ENCODE measurements at regions not wholly inside any gene's neighbourhood (a gene's known extent, or its start where the extent isn't known, plus 50 kb on each side); places are given as distances from the start of the nearest gene placed in this dataset.

GRCh38 chr15:39357480-39358268 lies 223.2 kb upstream of the THBS1 start:
- no peak for DNase-seq
- no peak overlapping the region for H3K27ac ChIP-seq
- no peak overlapping the region for H3K4me3 ChIP-seq
- H3K27me3 ChIP-seq = no peaks in the 10 kb centered on the region
- intact Hi-C loops (cut with DNase I; ENCODE audit: low total_unique reads) (no loop called here), in situ Hi-C loops (cut with MboI; ENCODE audit: low sequenced_read_pairs in 4 of 4) (no loop called here)
- H3K36me3 ChIP-seq = no peaks in the 10 kb centered on the region
- ATAC-seq = no peak
- no peaks in the 10 kb centered on the region for H3K4me1 ChIP-seq
- no peaks in the 10 kb centered on the region for H3K9me3 ChIP-seq
- TF ChIP-seq CTCF (IDR thresholded peaks at IDR 0.05 in 4 of 5, conservative IDR thresholded peaks at IDR 0.05 in 1 of 5) (no peak), POLR2A (IDR thresholded peaks at IDR 0.05) (no peak)

GRCh38 chr15:39358441-39359041 lies 222.3 kb upstream of the THBS1 start:
- DNase-seq = no peak
- no peak for TF ChIP-seq CTCF (IDR thresholded peaks at IDR 0.05 in 4 of 5, conservative IDR thresholded peaks at IDR 0.05 in 1 of 5)
- Histone ChIP-seq H3K4me3 (no peak overlapping the region), H3K27me3 (no peaks in the 10 kb centered on the region), H3K4me1 (no peaks in the 10 kb centered on the region), H3K27ac (peak overlapping the region in 2 of 4 donors; percentile 29 to 30), H3K9me3 (no peaks in the 10 kb centered on the region), H3K36me3 (no peaks in the 10 kb centered on the region)
- ATAC-seq = no peak
- in situ Hi-C loops (cut with MboI; ENCODE audit: low sequenced_read_pairs in 4 of 4) = no loop called here
- intact Hi-C loops (cut with DNase I; ENCODE audit: low total_unique reads) = no loop called here

- no peaks in the 10 kb centered on the region for H3K4me1 ChIP-seq
- H3K27me3 ChIP-seq = no peaks in the 10 kb centered on the region
- TF ChIP-seq POLR2A (IDR thresholded peaks at IDR 0.05) = no peak
- TF ChIP-seq CTCF (IDR thresholded peaks at IDR 0.05 in 4 of 5, conservative IDR thresholded peaks at IDR 0.05 in 1 of 5) = no peak
- no peak overlapping the region for H3K4me3 ChIP-seq
- no peaks in the 10 kb centered on the region for H3K36me3 ChIP-seq
- no peaks in the 10 kb centered on the region for H3K9me3 ChIP-seq
- DNase-seq = peak in 1 of 2 donors; percentile 23
- in situ Hi-C loops (cut with MboI; ENCODE audit: low sequenced_read_pairs in 4 of 4) (no loop called here), intact Hi-C loops (cut with DNase I; ENCODE audit: low total_unique reads) (no loop called here)
- peak; percentile 23 to 39 for ATAC-seq
- no peak overlapping the region for H3K27ac ChIP-seq
Measured at GRCh38 chr15:39359771-39360170, 221.1 kb upstream of the THBS1 start.

GRCh38 chr15:39360452-39360851 lies 220.4 kb upstream of the THBS1 start:
- ATAC-seq = no peak
- Histone ChIP-seq H3K27ac (no peak overlapping the region), H3K4me1 (no peaks in the 10 kb centered on the region), H3K9me3 (no peaks in the 10 kb centered on the region), H3K36me3 (no peaks in the 10 kb centered on the region), H3K4me3 (no peak overlapping the region), H3K27me3 (no peaks in the 10 kb centered on the region)
- intact Hi-C loops (cut with DNase I; ENCODE audit: low total_unique reads) (no loop called here), in situ Hi-C loops (cut with MboI; ENCODE audit: low sequenced_read_pairs in 4 of 4) (no loop called here)
- DNase-seq = no peak
- TF ChIP-seq POLR2A (IDR thresholded peaks at IDR 0.05) (no peak), CTCF (IDR thresholded peaks at IDR 0.05 in 4 of 5, conservative IDR thresholded peaks at IDR 0.05 in 1 of 5) (no peak)
